ENCODE measurements at regions not wholly inside any gene's neighbourhood (a gene's known extent, or its start where the extent isn't known, plus 50 kb on each side); places are given as distances from the start of the nearest gene placed in this dataset.

DNA sequence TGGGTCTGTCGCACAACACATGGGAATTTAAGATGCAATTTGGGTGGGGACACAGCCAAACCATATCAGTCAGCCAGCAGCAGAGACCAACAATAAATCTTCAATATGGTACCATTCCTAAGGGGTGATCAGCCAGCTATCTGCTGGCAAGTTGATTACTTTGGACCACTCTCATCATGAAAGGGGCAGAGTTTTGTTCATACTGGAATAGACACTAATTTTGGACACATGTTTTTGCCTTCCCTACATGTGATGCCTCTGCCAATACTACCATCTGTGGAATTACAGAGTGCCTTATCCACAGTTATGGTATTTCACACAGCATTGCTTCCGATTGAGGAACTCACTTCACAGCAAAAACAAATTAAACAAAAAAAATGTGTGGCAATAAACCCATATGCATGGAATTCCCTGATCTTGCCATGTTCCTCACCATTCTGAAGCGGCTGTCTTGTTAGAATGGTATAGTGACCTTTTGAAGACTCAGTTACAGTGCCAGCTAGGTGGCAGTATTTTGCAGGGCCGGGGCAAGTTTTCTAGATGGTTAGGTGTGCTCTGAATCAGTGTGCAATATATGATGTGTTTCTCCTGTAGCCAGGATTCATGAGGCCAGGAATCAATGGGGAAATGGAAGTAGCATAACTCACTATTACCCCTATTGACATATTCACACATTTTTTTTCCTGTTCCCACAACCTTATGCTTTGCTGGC is 179.0 kb upstream of the IGF1 start:
- TF ChIP-seq POLR2A (IDR thresholded peaks at IDR 0.05; ENCODE audit: low read length): no peak
- TF ChIP-seq GATA1 (IDR thresholded peaks at IDR 0.05; ENCODE audit: low read depth, low read length): no peak

Measured in erythroblast (primary cell).